ENCODE measurements at regions not wholly inside any gene's neighbourhood (a gene's known extent, or its start where the extent isn't known, plus 50 kb on each side); places are given as distances from the start of the nearest gene placed in this dataset.

- TF ChIP-seq EZH2 (IDR thresholded peaks at IDR 0.05; ENCODE audit: borderline replicate concordance) (no peak), CTCF (IDR thresholded peaks at IDR 0.05; ENCODE audit: poor library complexity) (no peak), EZH2phosphoT487 (IDR thresholded peaks at IDR 0.05; ENCODE audit: low read depth, severe bottlenecking, unreplicated experiment) (no peak)
- Histone ChIP-seq H2AFZ (no peak overlapping the region), H3K9me2 (replicated peaks; ENCODE audit: insufficient read depth) (no peaks in the 10 kb centered on the region), H3K4me3 (no peak overlapping the region), H3K27ac (no peak overlapping the region), H3K4me1 (ENCODE audit: insufficient read depth) (peaks cover 8% of the 10 kb centered on the region), H3K27me3 (no peaks in the 10 kb centered on the region), H3K9me3 (ENCODE audit: low read depth) (no peaks in the 10 kb centered on the region), H3K4me2 (no peak overlapping the region), H3K79me2 (no peaks in the 10 kb centered on the region), H3K36me3 (replicated peaks; ENCODE audit: insufficient read depth, low read depth) (no peaks in the 10 kb centered on the region), H4K20me1 (ENCODE audit: insufficient read depth, poor library complexity, severe bottlenecking) (no peaks in the 10 kb centered on the region)
- DNase-seq (ENCODE audit: low spot score), result no peak
- 82% methylated on average over 4 of the region's 4 CpGs for WGBS (ENCODE audit: low lambda C conversion rate, missing lambda C conversion rate)
Observed at GRCh38 chr1:229042482-229042881, 228.4 kb upstream of the RAB4A start.

- no peak for TF ChIP-seq CTCF (IDR thresholded peaks at IDR 0.05; ENCODE audit: poor library complexity)
- TF ChIP-seq EZH2 (IDR thresholded peaks at IDR 0.05; ENCODE audit: borderline replicate concordance), result no peak
- TF ChIP-seq EZH2phosphoT487 (IDR thresholded peaks at IDR 0.05; ENCODE audit: low read depth, severe bottlenecking, unreplicated experiment), result no peak
Observed at GRCh38 chr1:229043115-229043514, 227.8 kb upstream of the RAB4A start.

GRCh38 chr1:229046251-229046853 lies 224.6 kb upstream of the RAB4A start:
- Histone ChIP-seq H3K79me2 (no peaks in the 10 kb centered on the region), H3K27me3 (no peaks in the 10 kb centered on the region), H4K20me1 (ENCODE audit: insufficient read depth, poor library complexity, severe bottlenecking) (no peaks in the 10 kb centered on the region), H3K4me2 (no peak overlapping the region), H3K27ac (no peak overlapping the region), H3K9me3 (ENCODE audit: low read depth) (no peaks in the 10 kb centered on the region), H3K36me3 (replicated peaks; ENCODE audit: insufficient read depth, low read depth) (no peaks in the 10 kb centered on the region), H3K4me3 (no peak overlapping the region), H3K4me1 (ENCODE audit: insufficient read depth) (no peaks in the 10 kb centered on the region), H3K9me2 (replicated peaks; ENCODE audit: insufficient read depth) (no peaks in the 10 kb centered on the region), H2AFZ (no peak overlapping the region)
- no peak for TF ChIP-seq CTCF (IDR thresholded peaks at IDR 0.05; ENCODE audit: poor library complexity)
- TF ChIP-seq EZH2phosphoT487 (IDR thresholded peaks at IDR 0.05; ENCODE audit: low read depth, severe bottlenecking, unreplicated experiment), result no peak
- no peak for TF ChIP-seq EZH2 (IDR thresholded peaks at IDR 0.05; ENCODE audit: borderline replicate concordance)
- DNase-seq (ENCODE audit: low spot score), result no peak
- 65% methylated on average over 14 of the region's 14 CpGs for WGBS (ENCODE audit: low lambda C conversion rate, missing lambda C conversion rate)

More at GRCh38 chr1:229043115-229043514, 227.8 kb upstream of the RAB4A start:
- Histone ChIP-seq H2AFZ (no peak overlapping the region), H3K9me2 (replicated peaks; ENCODE audit: insufficient read depth) (no peaks in the 10 kb centered on the region), H3K27ac (no peak overlapping the region), H3K4me3 (no peak overlapping the region), H3K4me1 (ENCODE audit: insufficient read depth) (peaks cover 2% of the 10 kb centered on the region), H3K79me2 (no peaks in the 10 kb centered on the region), H4K20me1 (ENCODE audit: insufficient read depth, poor library complexity, severe bottlenecking) (no peaks in the 10 kb centered on the region), H3K4me2 (no peak overlapping the region), H3K27me3 (no peaks in the 10 kb centered on the region), H3K9me3 (ENCODE audit: low read depth) (no peaks in the 10 kb centered on the region), H3K36me3 (replicated peaks; ENCODE audit: insufficient read depth, low read depth) (no peaks in the 10 kb centered on the region)
- DNase-seq (ENCODE audit: low spot score), result no peak
- 92% methylated on average over 2 of the region's 2 CpGs for WGBS (ENCODE audit: low lambda C conversion rate, missing lambda C conversion rate)

Measured in hepatocyte (in vitro differentiated cells).